HepG2 (cell line): ENCODE measurements at regions not wholly inside any gene's neighbourhood (a gene's known extent, or its start where the extent isn't known, plus 50 kb on each side); places are given as distances from the start of the nearest gene placed in this dataset.

Source experiments
- ATAC-seq: fragments of 200-7000 bp; cut with Tn5 transposase; 3 replicates; pipeline ENCODE4 v1.9.1; 2020; ENCODE audit warnings: mild to moderate bottlenecking, moderate library complexity
- BruUV-seq: library from RNA; stranded (reverse); fragments of 400-500 nt; replicated peaks from 2 replicates; lab custom pipeline; 2021; lab: Mats Ljungman, UMichigan
- CTCF ChIA-PET: fragments of 300-600 bp; formaldehyde crosslinking; extraction: SDS; loops from one replicate; lab custom pipeline; 2021; ENCODE audit warnings: low total read pairs, inconsistent platforms, low intra/inter-chr PET ratio; lab: Yijun Ruan, JAX
- POLR2A ChIA-PET: fragments of 350-600 bp; sonication (Branson Sonifier 250); formaldehyde crosslinking; loops from one replicate; lab custom pipeline; 2020; ENCODE audit warnings: antibody characterized with exemption, inconsistent platforms; lab: Yijun Ruan, JAX
- DNase-seq: peaks from one replicate; pipeline ENCODE4 v3.0.0-alpha.2; 2015; ENCODE audit warnings: low spot score
- FAIRE-seq: peaks from 3 replicates; lab custom pipeline; 2011; peaks lifted over from hg19 to GRCh38; lab: Jason Lieb, UNC
- H2AFZ ChIP-seq: one replicate; pipeline ENCODE4 v1.6.1; 2011; ENCODE audit warnings: low read length, inconsistent platforms
- H3K27ac ChIP-seq: fragments of 300-600 bp; 3 replicates; pipeline ENCODE4 v1.8.0; 2011; ENCODE audit warnings: mixed run types, mild to moderate bottlenecking, mixed read lengths, low read length, inconsistent platforms; ENCODE audit not compliant: insufficient read depth; ENCODE audit errors: extremely low read length
- H3K27me3 ChIP-seq, 2 experiments: fragments of 200-600 bp in 1 of 2; 2 replicates in 1 of 2; 3 replicates in 1 of 2; pipeline versions ENCODE4 v1.6.0 to v1.8.0; 2011; ENCODE audit warnings: low read length in 2 of 2, mild to moderate bottlenecking in 2 of 2, moderate library complexity in 2 of 2, inconsistent platforms in 1 of 2; ENCODE audit not compliant: insufficient read depth in 2 of 2, control insufficient read depth in 1 of 2
- H3K36me3 ChIP-seq, 2 experiments: fragments of 200-600 bp in 1 of 2; replicated peaks in 1 of 2; 2 replicates in 1 of 2; 3 replicates in 1 of 2; pipeline versions ENCODE4 v1.5.1 to v1.8.0; 2011; ENCODE audit warnings: low read length in 2 of 2, inconsistent platforms in 1 of 2; ENCODE audit not compliant: insufficient read depth in 2 of 2, control insufficient read depth in 1 of 2
- H3K4me1 ChIP-seq: 2 replicates; pipeline ENCODE4 v1.5.1; 2012; ENCODE audit warnings: low read length, inconsistent platforms; ENCODE audit not compliant: insufficient read depth
- H3K4me2 ChIP-seq: 2 replicates; pipeline ENCODE4 v1.6.0; 2011; ENCODE audit warnings: low read depth, low read length, inconsistent platforms
- H3K4me3 ChIP-seq, 3 experiments: fragments of 200-600 bp in 1 of 3; sonication (generic), shearing (Covaris generic) in 1 of 3; replicated peaks in 1 of 3; 2 replicates each; pipeline ENCODE4 v1.5.1; 2011 to 2016; ENCODE audit warnings: low read length in 3 of 3, inconsistent platforms in 2 of 3, low read depth in 2 of 3, mild to moderate bottlenecking in 2 of 3, control low read depth in 1 of 3, mixed read lengths in 1 of 3; ENCODE audit not compliant: insufficient read depth in 1 of 3
- H3K79me2 ChIP-seq: one replicate; pipeline ENCODE4 v1.6.1; 2011; ENCODE audit warnings: low read length, inconsistent platforms; ENCODE audit not compliant: insufficient read depth
- H3K9ac ChIP-seq: 2 replicates; pipeline ENCODE4 v1.6.0; 2011; ENCODE audit warnings: mild to moderate bottlenecking, low read depth, low read length, inconsistent platforms; ENCODE audit not compliant: insufficient read depth
- H3K9me3 ChIP-seq: 2 replicates; pipeline ENCODE4 v1.5.1; 2012; ENCODE audit warnings: mild to moderate bottlenecking, low read length
- H4K20me1 ChIP-seq: 2 replicates; pipeline ENCODE4 v1.6.0; 2011; ENCODE audit warnings: inconsistent platforms, mild to moderate bottlenecking, low read length, moderate library complexity; ENCODE audit not compliant: insufficient read depth
- CEBPG ChIP-seq: IDR thresholded peaks from 2 replicates; pipeline ENCODE4 v1.6.1; 2016
- HNRNPK ChIP-seq: fragments of 200-400 bp; formaldehyde crosslinking; IDR thresholded peaks from 2 replicates; pipeline ENCODE4 v1.6.1; 2018; ENCODE audit warnings: low read length, low read depth, moderate library complexity, mild to moderate bottlenecking; ENCODE audit not compliant: poor library complexity, severe bottlenecking
- MEIS2 ChIP-seq: sonication (generic); formaldehyde crosslinking; IDR thresholded peaks from 2 replicates; pipeline ENCODE4 v1.9.0; 2021; ENCODE audit warnings: mild to moderate bottlenecking, missing genetic modification reagents
- NBN ChIP-seq: fragments of 450-650 bp; conservative IDR thresholded peaks from 2 replicates; pipeline ENCODE4 v1.6.1; 2017
- NFIB ChIP-seq: sonication (generic); formaldehyde crosslinking; IDR thresholded peaks from 2 replicates; pipeline ENCODE4 v1.9.0; 2021; ENCODE audit warnings: missing genetic modification reagents, mild to moderate bottlenecking, borderline replicate concordance
- RXRA ChIP-seq: sonication (generic); formaldehyde crosslinking; IDR thresholded peaks from 2 replicates; pipeline ENCODE4 v1.5.1; 2020; ENCODE audit warnings: missing genetic modification reagents
- SOX6 ChIP-seq, 2 experiments: fragments of 450-650 bp in 1 of 2; sonication (generic) in 1 of 2; formaldehyde crosslinking in 1 of 2; IDR thresholded peaks; 2 replicates each; pipeline versions ENCODE4 v1.4.0 to v1.6.1; 2017 to 2020; ENCODE audit warnings: antibody characterized with exemption in 1 of 2, mild to moderate bottlenecking in 1 of 2, missing genetic modification reagents in 1 of 2
- ZNF382 ChIP-seq: sonication (generic); formaldehyde crosslinking; IDR thresholded peaks from 2 replicates; pipeline ENCODE4 v1.5.0; 2020; ENCODE audit warnings: missing genetic modification reagents, mild to moderate bottlenecking, borderline replicate concordance
- ZNF572 ChIP-seq: sonication (generic); formaldehyde crosslinking; IDR thresholded peaks from 2 replicates; pipeline ENCODE4 v1.5.1; 2020; ENCODE audit warnings: mild to moderate bottlenecking, missing genetic modification reagents
- ZNF737 ChIP-seq: sonication (generic); formaldehyde crosslinking; IDR thresholded peaks from 2 replicates; pipeline ENCODE4 v1.5.0; 2020; ENCODE audit warnings: missing genetic modification reagents, mild to moderate bottlenecking, borderline replicate concordance
- WGBS: methylation state at CpG from one replicate; pipeline ENCODE4 v1.1.6; 2017; ENCODE audit warnings: low lambda C conversion rate; 5-methylcytosine and 5-hydroxymethylcytosine counted together
- in situ Hi-C: cut with HindIII; loops from 2 replicates; pipeline ENCODE4 v1.10.0; 2017; ENCODE audit warnings: low pct_unique_long_range_greater_than_20kb; ENCODE audit not compliant: extremely low pct_ligation_motif_present
- intact Hi-C: fragments of 100-400 bp; cut with micrococcal nuclease; formaldehyde crosslinking; loops from one replicate; pipeline ENCODE4 v1.10.0; 2022; ENCODE audit not compliant: unreplicated experiment
- TF ChIP-seq, protein P1 (sequence below): sonication (generic); formaldehyde crosslinking; IDR thresholded peaks from 2 replicates; pipeline ENCODE4 v1.9.0; 2022; ENCODE audit warnings: missing genetic modification reagents, mild to moderate bottlenecking, borderline replicate concordance
- TF ChIP-seq, protein P2 (sequence below): sonication (generic); formaldehyde crosslinking; IDR thresholded peaks from 2 replicates; pipeline ENCODE4 v1.4.0; 2020; ENCODE audit warnings: missing genetic modification reagents
- TF ChIP-seq, protein P3 (sequence below): sonication (generic); formaldehyde crosslinking; IDR thresholded peaks from 2 replicates; pipeline ENCODE4 v1.4.0; 2020; ENCODE audit warnings: missing genetic modification reagents

- TF ChIP-seq, protein P1, sequence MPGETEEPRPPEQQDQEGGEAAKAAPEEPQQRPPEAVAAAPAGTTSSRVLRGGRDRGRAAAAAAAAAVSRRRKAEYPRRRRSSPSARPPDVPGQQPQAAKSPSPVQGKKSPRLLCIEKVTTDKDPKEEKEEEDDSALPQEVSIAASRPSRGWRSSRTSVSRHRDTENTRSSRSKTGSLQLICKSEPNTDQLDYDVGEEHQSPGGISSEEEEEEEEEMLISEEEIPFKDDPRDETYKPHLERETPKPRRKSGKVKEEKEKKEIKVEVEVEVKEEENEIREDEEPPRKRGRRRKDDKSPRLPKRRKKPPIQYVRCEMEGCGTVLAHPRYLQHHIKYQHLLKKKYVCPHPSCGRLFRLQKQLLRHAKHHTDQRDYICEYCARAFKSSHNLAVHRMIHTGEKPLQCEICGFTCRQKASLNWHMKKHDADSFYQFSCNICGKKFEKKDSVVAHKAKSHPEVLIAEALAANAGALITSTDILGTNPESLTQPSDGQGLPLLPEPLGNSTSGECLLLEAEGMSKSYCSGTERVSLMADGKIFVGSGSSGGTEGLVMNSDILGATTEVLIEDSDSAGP (CRISPR knock-in tag) = peak; percentile 52; the same call in 1 of the 2 replicates
Measured at GRCh38 chr2:9765611-9766531, 77.4 kb upstream of the TAF1B start (continued).

DNA sequence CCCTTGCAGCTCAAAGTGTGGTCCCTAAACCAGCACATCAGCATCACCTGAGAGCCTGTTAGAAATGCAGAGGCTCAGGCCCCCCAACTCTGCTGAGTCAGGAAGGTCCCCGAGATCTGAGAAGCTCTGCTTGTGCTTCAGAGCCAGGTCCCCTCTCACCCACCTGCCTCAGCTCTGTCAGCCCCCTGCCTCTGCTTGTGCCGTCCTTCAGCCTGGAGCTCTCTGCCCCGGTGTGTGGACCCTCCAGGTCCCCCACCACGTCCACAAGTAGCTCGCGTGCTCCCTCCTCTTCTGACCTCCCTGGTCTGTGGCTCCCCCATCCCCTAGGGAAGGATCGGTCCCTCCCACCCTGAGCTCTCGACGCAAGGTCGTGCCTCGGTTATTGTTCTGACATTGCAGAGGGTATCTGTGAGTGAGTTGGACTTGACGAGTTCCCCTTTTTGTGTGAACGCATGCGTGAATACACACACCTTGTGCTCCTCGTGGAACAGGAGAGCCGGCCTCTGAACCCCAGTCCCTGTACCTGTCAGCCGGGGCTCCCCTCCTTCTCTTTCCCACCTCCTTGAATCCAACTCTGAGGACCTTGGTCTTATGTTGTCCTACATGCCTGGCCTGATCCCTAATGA is 75.5 kb upstream of the TAF1B start:
- no peaks in the 10 kb centered on the region for H4K20me1 ChIP-seq
- TF ChIP-seq HNRNPK (no peak), RXRA (CRISPR knock-in tag) (0 out of 2 replicates have a peak, but pooled peaks have one; percentile 4), ZNF737 (CRISPR knock-in tag) (no peak), ZNF382 (no peak), SOX6 (IDR thresholded peaks at IDR 0.05) (no peak), SOX6 (CRISPR knock-in tag; IDR thresholded peaks at IDR 0.05) (0 out of 2 replicates have a peak, but pooled peaks have one; percentile 2), NFIB (CRISPR knock-in tag) (no peak), MEIS2 (no peak), ZNF572 (CRISPR knock-in tag) (0 out of 2 replicates have a peak, but pooled peaks have one; percentile 10), CEBPG (CRISPR knock-in tag) (no peak), NBN (no peak)
- TF ChIP-seq, protein P2, sequence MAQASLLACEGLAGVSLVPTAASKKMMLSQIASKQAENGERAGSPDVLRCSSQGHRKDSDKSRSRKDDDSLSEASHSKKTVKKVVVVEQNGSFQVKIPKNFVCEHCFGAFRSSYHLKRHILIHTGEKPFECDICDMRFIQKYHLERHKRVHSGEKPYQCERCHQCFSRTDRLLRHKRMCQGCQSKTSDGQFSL = no peak
- TF ChIP-seq, protein P3, sequence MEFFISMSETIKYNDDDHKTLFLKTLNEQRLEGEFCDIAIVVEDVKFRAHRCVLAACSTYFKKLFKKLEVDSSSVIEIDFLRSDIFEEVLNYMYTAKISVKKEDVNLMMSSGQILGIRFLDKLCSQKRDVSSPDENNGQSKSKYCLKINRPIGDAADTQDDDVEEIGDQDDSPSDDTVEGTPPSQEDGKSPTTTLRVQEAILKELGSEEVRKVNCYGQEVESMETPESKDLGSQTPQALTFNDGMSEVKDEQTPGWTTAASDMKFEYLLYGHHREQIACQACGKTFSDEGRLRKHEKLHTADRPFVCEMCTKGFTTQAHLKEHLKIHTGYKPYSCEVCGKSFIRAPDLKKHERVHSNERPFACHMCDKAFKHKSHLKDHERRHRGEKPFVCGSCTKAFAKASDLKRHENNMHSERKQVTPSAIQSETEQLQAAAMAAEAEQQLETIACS (CRISPR knock-in tag) = no peak

More for the DNA sequence above, 75.5 kb upstream of the TAF1B start:
- peaks cover 8 to 72% of the 10 kb centered on the region in 2 experiments for H3K27me3 ChIP-seq
- H3K9ac ChIP-seq = no peak overlapping the region
- ChIA-PET POLR2A (interaction anchor here (1.0 kb wide), 1 partner anchor 137 kb away, joined by 4 read pairs; the partner anchor contains the start of gene YWHAQ), CTCF (no interaction called here)
- H3K4me3 ChIP-seq = peak overlapping the region in 1 of 3 experiments; percentile 65; a peak in 1 of 6 replicates
- no peak overlapping the region for H3K27ac ChIP-seq
- WGBS = 66% methylated on average over 17 of the region's 17 CpGs
- H3K36me3 ChIP-seq = no peaks in the 10 kb centered on the region
- DNase-seq (no peak), ATAC-seq (no peak), FAIRE-seq (no peak)
- intact Hi-C loops (no loop called here), in situ Hi-C loops (no loop called here)
- H3K79me2 ChIP-seq = no peaks in the 10 kb centered on the region
- peaks cover 84% of the 10 kb centered on the region for H3K4me1 ChIP-seq
- H2AFZ ChIP-seq = no peak overlapping the region
- no TSS peak for BruUV-seq
- peak overlapping the region; percentile 78 for H3K4me2 ChIP-seq
- H3K9me3 ChIP-seq = no peaks in the 10 kb centered on the region
